HPDE6-E6E7 (cell line): ENCODE measurements at regions not wholly inside any gene's neighbourhood (a gene's known extent, or its start where the extent isn't known, plus 50 kb on each side); places are given as distances from the start of the nearest gene placed in this dataset.
A peak's percentile ranks its signal among the peaks of the same experiment; 100 is the strongest.
"Not testable (repeated sequence)": the region's sequence is repeated elsewhere in the genome, so short reads cannot be mapped to it uniquely, and the experiment has no call there.

Experiments
- DNase-seq: peaks from one replicate; pipeline ENCODE4 v3.0.0; 2011; ENCODE audit warnings: missing footprints; ENCODE audit errors: extremely low spot score

GRCh38 chr4:114442856-114443255, 155.8 kb upstream of the UGT8 start:
- DNase-seq, result no peak

GRCh38 chr4:114444211-114444610, 154.4 kb upstream of the UGT8 start:
- no peak for DNase-seq

GRCh38 chr4:114447963-114448516, 150.6 kb upstream of the UGT8 start:
- not testable (repeated sequence) for DNase-seq

- DNase-seq, result no peak
These were observed 139.9 kb upstream of the UGT8 start for GRCh38 chr4:114458728-114459127.

- no peak for DNase-seq
These were observed 133.8 kb upstream of the UGT8 start for GRCh38 chr4:114464726-114465272.

- DNase-seq, result no peak
These were observed 132.8 kb upstream of the UGT8 start for GRCh38 chr4:114465766-114466165.

GRCh38 chr4:114466299-114466698, 132.3 kb upstream of the UGT8 start:
- DNase-seq, result no peak

GRCh38 chr4:114472269-114473032, 126.2 kb upstream of the UGT8 start:
- DNase-seq, result no peak

GRCh38 chr4:114474188-114474800, 124.3 kb upstream of the UGT8 start:
- no peak for DNase-seq

- DNase-seq, result no peak
These were observed 122.3 kb upstream of the UGT8 start for GRCh38 chr4:114476310-114476709.

- DNase-seq, result no peak
These were observed 119.0 kb upstream of the UGT8 start for GRCh38 chr4:114479595-114479994.

GRCh38 chr4:114481856-114482255, 116.8 kb upstream of the UGT8 start:
- DNase-seq, result no peak

- no peak for DNase-seq
These were observed 111.5 kb upstream of the UGT8 start for GRCh38 chr4:114487101-114487500.

GRCh38 chr4:114488301-114488982, 110.2 kb upstream of the UGT8 start:
- no peak for DNase-seq

GRCh38 chr4:114494246-114494803, 104.3 kb upstream of the UGT8 start:
- no peak for DNase-seq

GRCh38 chr4:114495471-114495928, 103.1 kb upstream of the UGT8 start:
- no peak for DNase-seq

GRCh38 chr4:114497116-114497515, 101.5 kb upstream of the UGT8 start:
- no peak for DNase-seq

GRCh38 chr4:114509340-114509739, 89.3 kb upstream of the UGT8 start:
- DNase-seq, result no peak

GRCh38 chr4:114512595-114513295, 85.9 kb upstream of the UGT8 start:
- DNase-seq, result peak; percentile 49

- no peak for DNase-seq
These were observed 79.2 kb upstream of the UGT8 start for GRCh38 chr4:114519368-114519767.

GRCh38 chr4:114527170-114527569, 71.4 kb upstream of the UGT8 start:
- no peak for DNase-seq
